DND-41 (cell line): ENCODE measurements at regions not wholly inside any gene's neighbourhood (a gene's known extent, or its start where the extent isn't known, plus 50 kb on each side); places are given as distances from the start of the nearest gene placed in this dataset.

Experiments
- EZH2 ChIP-seq: IDR thresholded peaks from 3 replicates; pipeline ENCODE4 v1.6.1; 2012; ENCODE audit warnings: borderline replicate concordance, low read depth, mild to moderate bottlenecking, moderate library complexity, low read length, inconsistent platforms; ENCODE audit not compliant: severe bottlenecking
- TF ChIP-seq, protein P1 (sequence below): IDR thresholded peaks from 2 replicates; pipeline ENCODE4 v1.5.1; 2012; ENCODE audit warnings: borderline replicate concordance, low read length, moderate library complexity, mild to moderate bottlenecking; ENCODE audit not compliant: poor library complexity, severe bottlenecking; ENCODE audit errors: extremely low read depth

DNA sequence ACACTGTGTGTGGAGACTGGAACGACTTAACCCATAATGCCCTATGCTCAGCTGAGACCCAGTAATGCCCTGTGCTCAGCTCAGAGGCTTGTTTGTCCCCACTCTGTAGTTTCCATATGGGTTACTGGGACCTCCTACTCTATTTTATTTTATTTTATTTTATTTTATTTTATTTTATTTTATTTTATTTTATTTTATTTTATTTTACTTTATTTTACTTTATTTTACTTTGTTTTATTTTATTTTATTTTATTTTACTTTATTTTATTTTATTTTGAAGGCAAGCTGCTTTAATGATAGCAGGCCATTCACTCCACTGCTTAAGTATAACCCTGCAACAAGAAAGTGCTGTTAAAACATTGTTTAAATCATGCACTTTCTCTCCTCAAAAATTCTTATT, 603.4 kb upstream of the JAG1 start:
- TF ChIP-seq, protein P1, sequence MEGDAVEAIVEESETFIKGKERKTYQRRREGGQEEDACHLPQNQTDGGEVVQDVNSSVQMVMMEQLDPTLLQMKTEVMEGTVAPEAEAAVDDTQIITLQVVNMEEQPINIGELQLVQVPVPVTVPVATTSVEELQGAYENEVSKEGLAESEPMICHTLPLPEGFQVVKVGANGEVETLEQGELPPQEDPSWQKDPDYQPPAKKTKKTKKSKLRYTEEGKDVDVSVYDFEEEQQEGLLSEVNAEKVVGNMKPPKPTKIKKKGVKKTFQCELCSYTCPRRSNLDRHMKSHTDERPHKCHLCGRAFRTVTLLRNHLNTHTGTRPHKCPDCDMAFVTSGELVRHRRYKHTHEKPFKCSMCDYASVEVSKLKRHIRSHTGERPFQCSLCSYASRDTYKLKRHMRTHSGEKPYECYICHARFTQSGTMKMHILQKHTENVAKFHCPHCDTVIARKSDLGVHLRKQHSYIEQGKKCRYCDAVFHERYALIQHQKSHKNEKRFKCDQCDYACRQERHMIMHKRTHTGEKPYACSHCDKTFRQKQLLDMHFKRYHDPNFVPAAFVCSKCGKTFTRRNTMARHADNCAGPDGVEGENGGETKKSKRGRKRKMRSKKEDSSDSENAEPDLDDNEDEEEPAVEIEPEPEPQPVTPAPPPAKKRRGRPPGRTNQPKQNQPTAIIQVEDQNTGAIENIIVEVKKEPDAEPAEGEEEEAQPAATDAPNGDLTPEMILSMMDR = no peak
- TF ChIP-seq EZH2 = no peak
